Uterus (tissue), 3 donors: ENCODE measurements at regions not wholly inside any gene's neighbourhood (a gene's known extent, or its start where the extent isn't known, plus 50 kb on each side); places are given as distances from the start of the nearest gene placed in this dataset.

Experiments
- DNase-seq, 2 donors: peaks; one replicate each; pipeline ENCODE4 v3.0.0-alpha.2; 2019 to 2020
- H3K27ac ChIP-seq, 2 donors: fragments of 200-600 bp; sonication (generic); 1 replicate in 1 of 2; 2 replicates in 1 of 2; pipeline ENCODE4 v1.5.1; 2016 to 2018
- H3K27me3 ChIP-seq, 2 donors: fragments of 200-600 bp; sonication (generic); one replicate each; pipeline ENCODE4 v1.5.1; 2018 to 2019; ENCODE audit warnings: control low read depth in 1 of 2
- H3K36me3 ChIP-seq, 2 donors: fragments of 200-600 bp; sonication (generic); one replicate each; pipeline ENCODE4 v1.5.1; 2019; ENCODE audit warnings: control low read depth in 1 of 2
- H3K4me1 ChIP-seq, 2 donors: fragments of 200-600 bp; sonication (generic); one replicate each; pipeline ENCODE4 v1.5.1; 2018 to 2019; ENCODE audit warnings: control low read depth in 1 of 2
- H3K4me3 ChIP-seq, 2 donors: fragments of 200-600 bp; sonication (generic); 1 replicate in 1 of 2; 2 replicates in 1 of 2; pipeline ENCODE4 v1.5.1; 2018 to 2019; ENCODE audit warnings: mild to moderate bottlenecking in 1 of 2
- H3K9me3 ChIP-seq, 2 donors: fragments of 200-600 bp; sonication (generic); one replicate each; pipeline ENCODE4 v1.5.1; 2019; ENCODE audit warnings: control low read depth in 1 of 2
- CTCF ChIP-seq, 4 experiments: fragments of 200-600 bp in 2 of 4; fragments of 450-650 bp in 2 of 4; sonication (generic) in 2 of 4; IDR thresholded peaks; one replicate each; pipeline ENCODE4 v1.5.1; 2016 to 2019; ENCODE audit warnings: antibody characterized with exemption in 4 of 4, mild to moderate bottlenecking in 2 of 4, moderate library complexity in 1 of 4
- POLR2A ChIP-seq, 2 donors: fragments of 450-650 bp; IDR thresholded peaks; one replicate each; pipeline ENCODE4 v1.6.1; 2016; ENCODE audit warnings: antibody characterized with exemption in 2 of 2, mild to moderate bottlenecking in 1 of 2, moderate library complexity in 1 of 2
- intact Hi-C: fragments of 100-400 bp; cut with DNase I; formaldehyde crosslinking; loops from one replicate; pipeline ENCODE4 v1.15.1; 2023; ENCODE audit warnings: low total_unique reads
- donor health status: DM: yes; HTN: yes; CAD: no.

- intact Hi-C loops = no loop called here
- Histone ChIP-seq H3K9me3 (no peaks in the 10 kb centered on the region), H3K4me1 (no peaks in the 10 kb centered on the region), H3K27me3 (no peaks in the 10 kb centered on the region), H3K36me3 (no peaks in the 10 kb centered on the region), H3K4me3 (no peak overlapping the region), H3K27ac (no peak overlapping the region)
- DNase-seq = no peak
- TF ChIP-seq POLR2A (IDR thresholded peaks at IDR 0.05) = no peak
- no peak for TF ChIP-seq CTCF (IDR thresholded peaks at IDR 0.05)
Measured at GRCh38 chr9:23545728-23546127, 280.3 kb downstream of the ELAVL2 start.

GRCh38 chr9:23551311-23551721, 274.7 kb downstream of the ELAVL2 start:
- Histone ChIP-seq H3K4me3 (no peak overlapping the region), H3K36me3 (no peaks in the 10 kb centered on the region), H3K9me3 (no peaks in the 10 kb centered on the region), H3K27me3 (no peaks in the 10 kb centered on the region), H3K27ac (no peak overlapping the region), H3K4me1 (no peaks in the 10 kb centered on the region)
- no peak for TF ChIP-seq CTCF (IDR thresholded peaks at IDR 0.05)
- TF ChIP-seq POLR2A (IDR thresholded peaks at IDR 0.05) = no peak
- no peak for DNase-seq
- intact Hi-C loops = no loop called here

GRCh38 chr9:23551929-23552707, 273.9 kb downstream of the ELAVL2 start:
- TF ChIP-seq POLR2A (IDR thresholded peaks at IDR 0.05) (no peak), CTCF (IDR thresholded peaks at IDR 0.05) (no peak)
- no peak for DNase-seq

GRCh38 chr9:23552876-23553601, 273.0 kb downstream of the ELAVL2 start:
- Histone ChIP-seq H3K4me3 (no peak overlapping the region), H3K9me3 (no peaks in the 10 kb centered on the region), H3K27me3 (no peaks in the 10 kb centered on the region), H3K27ac (no peak overlapping the region), H3K4me1 (no peaks in the 10 kb centered on the region), H3K36me3 (no peaks in the 10 kb centered on the region)
- intact Hi-C loops = no loop called here
- TF ChIP-seq CTCF (IDR thresholded peaks at IDR 0.05) (no peak), POLR2A (IDR thresholded peaks at IDR 0.05) (no peak)
- DNase-seq = no peak

More at GRCh38 chr9:23551929-23552707, 273.9 kb downstream of the ELAVL2 start:
- H3K4me3 ChIP-seq = no peak overlapping the region
- no peaks in the 10 kb centered on the region for H3K9me3 ChIP-seq
- no peaks in the 10 kb centered on the region for H3K36me3 ChIP-seq
- intact Hi-C loops = no loop called here
- H3K27me3 ChIP-seq = no peaks in the 10 kb centered on the region
- H3K4me1 ChIP-seq = no peaks in the 10 kb centered on the region
- no peak overlapping the region for H3K27ac ChIP-seq

GRCh38 chr9:23554686-23555085, 271.4 kb downstream of the ELAVL2 start:
- no peak overlapping the region for H3K4me3 ChIP-seq
- no peak for DNase-seq
- no peak overlapping the region for H3K27ac ChIP-seq
- TF ChIP-seq POLR2A (IDR thresholded peaks at IDR 0.05) (no peak), CTCF (IDR thresholded peaks at IDR 0.05) (no peak)
- no peaks in the 10 kb centered on the region for H3K36me3 ChIP-seq
- H3K4me1 ChIP-seq = no peaks in the 10 kb centered on the region
- H3K27me3 ChIP-seq = no peaks in the 10 kb centered on the region
- H3K9me3 ChIP-seq = no peaks in the 10 kb centered on the region
- intact Hi-C loops = no loop called here
